ENCODE measurements at regions not wholly inside any gene's neighbourhood (a gene's known extent, or its start where the extent isn't known, plus 50 kb on each side); places are given as distances from the start of the nearest gene placed in this dataset.

DNA sequence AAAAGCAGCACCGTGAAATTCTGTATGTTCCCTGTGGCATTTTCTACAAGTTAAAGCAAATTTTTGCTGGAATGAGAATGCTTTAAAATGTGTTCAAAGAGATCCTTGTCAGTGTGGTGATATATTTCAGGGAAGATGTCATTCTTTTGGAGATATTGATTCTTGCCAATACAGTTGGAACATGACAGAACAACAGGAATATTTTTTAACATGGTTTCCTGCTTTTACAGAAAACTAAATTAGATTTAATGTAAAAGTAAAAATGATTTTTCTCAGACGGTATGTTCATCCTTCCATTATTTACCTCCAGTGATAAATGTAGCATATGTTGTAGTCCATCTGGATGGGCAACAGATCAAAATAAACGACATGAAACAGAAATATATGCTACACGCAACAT lies 474.8 kb downstream of the TMA16 start:
- TF ChIP-seq POLR2A (IDR thresholded peaks at IDR 0.05): no peak
- TF ChIP-seq, protein P1, sequence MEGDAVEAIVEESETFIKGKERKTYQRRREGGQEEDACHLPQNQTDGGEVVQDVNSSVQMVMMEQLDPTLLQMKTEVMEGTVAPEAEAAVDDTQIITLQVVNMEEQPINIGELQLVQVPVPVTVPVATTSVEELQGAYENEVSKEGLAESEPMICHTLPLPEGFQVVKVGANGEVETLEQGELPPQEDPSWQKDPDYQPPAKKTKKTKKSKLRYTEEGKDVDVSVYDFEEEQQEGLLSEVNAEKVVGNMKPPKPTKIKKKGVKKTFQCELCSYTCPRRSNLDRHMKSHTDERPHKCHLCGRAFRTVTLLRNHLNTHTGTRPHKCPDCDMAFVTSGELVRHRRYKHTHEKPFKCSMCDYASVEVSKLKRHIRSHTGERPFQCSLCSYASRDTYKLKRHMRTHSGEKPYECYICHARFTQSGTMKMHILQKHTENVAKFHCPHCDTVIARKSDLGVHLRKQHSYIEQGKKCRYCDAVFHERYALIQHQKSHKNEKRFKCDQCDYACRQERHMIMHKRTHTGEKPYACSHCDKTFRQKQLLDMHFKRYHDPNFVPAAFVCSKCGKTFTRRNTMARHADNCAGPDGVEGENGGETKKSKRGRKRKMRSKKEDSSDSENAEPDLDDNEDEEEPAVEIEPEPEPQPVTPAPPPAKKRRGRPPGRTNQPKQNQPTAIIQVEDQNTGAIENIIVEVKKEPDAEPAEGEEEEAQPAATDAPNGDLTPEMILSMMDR (IDR thresholded peaks at IDR 0.05): no peak
- TF ChIP-seq POLR2AphosphoS5 (IDR thresholded peaks at IDR 0.05; ENCODE audit: insufficient read depth in 1 of 2, low read depth in 1 of 2): no peak

All from vagina (tissue), 2 donors.